Activated CD8-positive, alpha-beta memory T cell treated with anti-CD3 and anti-CD28 coated beads, Interleukin-2, amount 50 U/mL, for 1 hour (primary cell): ENCODE measurements at regions not wholly inside any gene's neighbourhood (a gene's known extent, or its start where the extent isn't known, plus 50 kb on each side); places are given as distances from the start of the nearest gene placed in this dataset.

ENCODE experiments used
- DNase-seq: peaks from one replicate; pipeline ENCODE4 v3.0.0-alpha.2; 2020; ENCODE audit errors: extremely low read depth

- no peak for DNase-seq
Measured at GRCh38 chr5:92930057-92930456, 651.0 kb downstream of the NR2F1-AS1 start.

- no peak for DNase-seq
Measured at GRCh38 chr5:92927291-92927778, 653.7 kb downstream of the NR2F1-AS1 start.

- no peak for DNase-seq
Measured at GRCh38 chr5:92923885-92924284, 657.1 kb downstream of the NR2F1-AS1 start.

GRCh38 chr5:92922231-92922967 lies 658.6 kb downstream of the NR2F1-AS1 start:
- DNase-seq: no peak

- DNase-seq: no peak
Measured at GRCh38 chr5:92917044-92917443, 664.0 kb downstream of the NR2F1-AS1 start.

GRCh38 chr5:92916036-92916435 lies 665.0 kb downstream of the NR2F1-AS1 start:
- no peak for DNase-seq

GRCh38 chr5:92912283-92912682 lies 668.7 kb downstream of the NR2F1-AS1 start:
- no peak for DNase-seq

- no peak for DNase-seq
Measured at GRCh38 chr5:92911851-92912250, 669.2 kb downstream of the NR2F1-AS1 start.

- DNase-seq: no peak
Measured at GRCh38 chr5:92911293-92911692, 669.7 kb downstream of the NR2F1-AS1 start.

GRCh38 chr5:92909602-92909962 lies 671.4 kb downstream of the NR2F1-AS1 start:
- DNase-seq: no peak

- no peak for DNase-seq
Measured at GRCh38 chr5:92908952-92909601, 671.9 kb downstream of the NR2F1-AS1 start.

- DNase-seq: no peak
Measured at GRCh38 chr5:92907938-92908606, 672.9 kb downstream of the NR2F1-AS1 start.

- DNase-seq: no peak
Measured at GRCh38 chr5:92906798-92907376, 674.1 kb downstream of the NR2F1-AS1 start.

- no peak for DNase-seq
Measured at GRCh38 chr5:92904021-92904420, 677.0 kb downstream of the NR2F1-AS1 start.

GRCh38 chr5:92899611-92900010 lies 681.4 kb downstream of the NR2F1-AS1 start:
- DNase-seq: no peak

GRCh38 chr5:92896722-92897121 lies 684.3 kb downstream of the NR2F1-AS1 start:
- DNase-seq: no peak

- DNase-seq: no peak
Measured at GRCh38 chr5:92890841-92891244, 690.2 kb downstream of the NR2F1-AS1 start.

GRCh38 chr5:92889140-92889539 lies 691.9 kb downstream of the NR2F1-AS1 start:
- DNase-seq: no peak

GRCh38 chr5:92887254-92887653 lies 693.8 kb downstream of the NR2F1-AS1 start:
- DNase-seq: no peak

GRCh38 chr5:92886751-92887150 lies 694.3 kb downstream of the NR2F1-AS1 start:
- DNase-seq: no peak

GRCh38 chr5:92885950-92886349 lies 695.1 kb downstream of the NR2F1-AS1 start:
- no peak for DNase-seq

GRCh38 chr5:92884469-92884868 lies 696.5 kb downstream of the NR2F1-AS1 start:
- no peak for DNase-seq
